Vagina (tissue), 2 donors: ENCODE measurements at regions not wholly inside any gene's neighbourhood (a gene's known extent, or its start where the extent isn't known, plus 50 kb on each side); places are given as distances from the start of the nearest gene placed in this dataset.

Source experiments
- DNase-seq, 2 donors: peaks; one replicate each; pipeline ENCODE4 v3.0.0-alpha.2; 2017; ENCODE audit errors: extremely low spot score in 2 of 2
- H3K27ac ChIP-seq: fragments of 200-600 bp; sonication (generic); one replicate; pipeline ENCODE4 v1.5.1; 2019
- H3K27me3 ChIP-seq: fragments of 200-600 bp; sonication (generic); one replicate; pipeline ENCODE4 v1.5.1; 2019
- H3K36me3 ChIP-seq, 2 donors: fragments of 200-600 bp; sonication (generic); one replicate each; pipeline ENCODE4 v1.5.1; 2017 to 2019
- H3K4me1 ChIP-seq: fragments of 200-600 bp; sonication (generic); one replicate; pipeline ENCODE4 v1.5.1; 2019
- H3K4me3 ChIP-seq, 2 donors: fragments of 200-600 bp; sonication (generic); 1 replicate in 1 of 2; 2 replicates in 1 of 2; pipeline ENCODE4 v1.5.1; 2016 to 2019
- H3K9me3 ChIP-seq: fragments of 200-600 bp; sonication (generic); one replicate; pipeline ENCODE4 v1.5.1; 2019
- POLR2A ChIP-seq, 2 donors: fragments of 450-650 bp; IDR thresholded peaks; one replicate each; pipeline ENCODE4 v1.6.1; 2017; ENCODE audit warnings: antibody characterized with exemption in 2 of 2, mild to moderate bottlenecking in 2 of 2, moderate library complexity in 2 of 2
- POLR2AphosphoS5 ChIP-seq, 2 donors: sonication (generic); formaldehyde crosslinking; IDR thresholded peaks; one replicate each; pipeline ENCODE4 v1.9.0; 2017; ENCODE audit warnings: antibody characterized with exemption in 2 of 2, mild to moderate bottlenecking in 2 of 2, low read depth in 1 of 2; ENCODE audit not compliant: insufficient read depth in 1 of 2
- intact Hi-C: fragments of 100-400 bp; cut with DNase I; formaldehyde crosslinking; loops from one replicate; pipeline ENCODE4 v1.15.1; 2023
- TF ChIP-seq, protein P1 (sequence below), 3 experiments: fragments of 450-650 bp in 2 of 3; fragments of 200-600 bp in 1 of 3; sonication (generic) in 1 of 3; IDR thresholded peaks; one replicate each; pipeline ENCODE4 v1.5.1; 2017 to 2019; ENCODE audit warnings: antibody characterized with exemption in 3 of 3, mild to moderate bottlenecking in 2 of 3, moderate library complexity in 2 of 3

- Histone ChIP-seq H3K4me3 (no peak overlapping the region), H3K36me3 (no peaks in the 10 kb centered on the region), H3K9me3 (no peaks in the 10 kb centered on the region), H3K27me3 (no peaks in the 10 kb centered on the region), H3K4me1 (no peaks in the 10 kb centered on the region), H3K27ac (no peak overlapping the region)
- no peak for TF ChIP-seq POLR2AphosphoS5 (IDR thresholded peaks at IDR 0.05; ENCODE audit: insufficient read depth in 1 of 2, low read depth in 1 of 2)
- no peak for TF ChIP-seq POLR2A (IDR thresholded peaks at IDR 0.05)
- TF ChIP-seq, protein P1, sequence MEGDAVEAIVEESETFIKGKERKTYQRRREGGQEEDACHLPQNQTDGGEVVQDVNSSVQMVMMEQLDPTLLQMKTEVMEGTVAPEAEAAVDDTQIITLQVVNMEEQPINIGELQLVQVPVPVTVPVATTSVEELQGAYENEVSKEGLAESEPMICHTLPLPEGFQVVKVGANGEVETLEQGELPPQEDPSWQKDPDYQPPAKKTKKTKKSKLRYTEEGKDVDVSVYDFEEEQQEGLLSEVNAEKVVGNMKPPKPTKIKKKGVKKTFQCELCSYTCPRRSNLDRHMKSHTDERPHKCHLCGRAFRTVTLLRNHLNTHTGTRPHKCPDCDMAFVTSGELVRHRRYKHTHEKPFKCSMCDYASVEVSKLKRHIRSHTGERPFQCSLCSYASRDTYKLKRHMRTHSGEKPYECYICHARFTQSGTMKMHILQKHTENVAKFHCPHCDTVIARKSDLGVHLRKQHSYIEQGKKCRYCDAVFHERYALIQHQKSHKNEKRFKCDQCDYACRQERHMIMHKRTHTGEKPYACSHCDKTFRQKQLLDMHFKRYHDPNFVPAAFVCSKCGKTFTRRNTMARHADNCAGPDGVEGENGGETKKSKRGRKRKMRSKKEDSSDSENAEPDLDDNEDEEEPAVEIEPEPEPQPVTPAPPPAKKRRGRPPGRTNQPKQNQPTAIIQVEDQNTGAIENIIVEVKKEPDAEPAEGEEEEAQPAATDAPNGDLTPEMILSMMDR (IDR thresholded peaks at IDR 0.05) = no peak
- no peak for DNase-seq
- intact Hi-C loops = no loop called here
Observed at GRCh38 chr2:217302856-217303255, 443.0 kb upstream of the TNP1 start.

GRCh38 chr2:217301142-217301925 lies 441.5 kb upstream of the TNP1 start:
- Histone ChIP-seq H3K27ac (no peak overlapping the region), H3K27me3 (no peaks in the 10 kb centered on the region), H3K4me1 (no peaks in the 10 kb centered on the region), H3K4me3 (no peak overlapping the region), H3K36me3 (no peaks in the 10 kb centered on the region), H3K9me3 (no peaks in the 10 kb centered on the region)
- intact Hi-C loops = no loop called here
- no peak for DNase-seq
- TF ChIP-seq POLR2AphosphoS5 (IDR thresholded peaks at IDR 0.05; ENCODE audit: insufficient read depth in 1 of 2, low read depth in 1 of 2) (no peak), POLR2A (IDR thresholded peaks at IDR 0.05) (no peak)
- TF ChIP-seq, protein P1 (IDR thresholded peaks at IDR 0.05) = no peak

DNA sequence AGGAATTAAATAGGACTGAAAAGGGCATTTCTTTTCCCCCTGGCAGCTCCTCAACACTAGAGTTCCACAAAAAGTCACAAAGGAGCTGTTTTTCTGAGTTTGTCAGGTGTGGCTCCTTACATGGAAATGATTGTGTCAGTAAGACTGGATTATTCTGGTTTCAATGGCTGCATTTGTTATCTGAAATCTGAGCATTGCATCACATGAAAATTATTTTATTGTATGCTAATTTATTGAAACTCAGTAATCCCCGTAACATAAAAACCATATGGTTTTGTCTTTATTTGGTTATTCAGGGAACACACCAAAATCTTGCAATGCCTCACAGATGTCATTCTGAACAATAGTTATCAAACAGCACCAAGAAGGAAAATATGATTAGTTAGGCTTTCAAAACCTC lies 439.7 kb upstream of the TNP1 start:
- intact Hi-C loops = no loop called here

GRCh38 chr2:217297096-217297495 lies 437.2 kb upstream of the TNP1 start:
- no peak overlapping the region for H3K4me3 ChIP-seq
- TF ChIP-seq POLR2AphosphoS5 (IDR thresholded peaks at IDR 0.05; ENCODE audit: insufficient read depth in 1 of 2, low read depth in 1 of 2) = no peak
- TF ChIP-seq POLR2A (IDR thresholded peaks at IDR 0.05) = no peak
- TF ChIP-seq, protein P1 (IDR thresholded peaks at IDR 0.05) = no peak

More for the DNA sequence above, 439.7 kb upstream of the TNP1 start:
- no peak overlapping the region for H3K27ac ChIP-seq
- H3K4me1 ChIP-seq = no peaks in the 10 kb centered on the region
- no peak for DNase-seq
- no peaks in the 10 kb centered on the region for H3K27me3 ChIP-seq
- no peak overlapping the region for H3K4me3 ChIP-seq
- H3K36me3 ChIP-seq = no peaks in the 10 kb centered on the region
- TF ChIP-seq POLR2AphosphoS5 (IDR thresholded peaks at IDR 0.05; ENCODE audit: insufficient read depth in 1 of 2, low read depth in 1 of 2) = no peak
- TF ChIP-seq POLR2A (IDR thresholded peaks at IDR 0.05) = no peak
- TF ChIP-seq, protein P1 (IDR thresholded peaks at IDR 0.05) = no peak
- no peaks in the 10 kb centered on the region for H3K9me3 ChIP-seq

DNA sequence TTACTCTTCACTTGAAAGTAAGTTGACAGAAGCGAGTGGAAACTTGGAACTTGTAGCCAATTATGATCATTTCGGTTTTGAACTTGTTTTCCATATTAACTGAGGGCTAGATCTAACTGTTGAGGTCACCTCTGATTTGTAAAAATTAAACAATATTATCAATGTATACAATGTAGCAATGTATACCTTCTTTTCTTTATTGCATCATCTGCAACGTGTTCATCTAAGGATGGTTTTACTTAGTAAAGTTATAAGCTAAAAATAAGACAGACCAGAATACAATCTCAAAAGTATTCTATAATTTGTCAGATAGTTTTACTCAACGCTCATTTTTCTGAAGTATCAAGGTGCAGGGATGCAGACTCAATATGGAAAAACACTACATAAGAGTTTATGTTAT lies 435.0 kb upstream of the TNP1 start:
- no peak for DNase-seq
- Histone ChIP-seq H3K9me3 (no peaks in the 10 kb centered on the region), H3K4me3 (no peak overlapping the region), H3K27ac (no peak overlapping the region), H3K36me3 (no peaks in the 10 kb centered on the region), H3K4me1 (peaks cover 6% of the 10 kb centered on the region), H3K27me3 (no peaks in the 10 kb centered on the region)
- TF ChIP-seq POLR2AphosphoS5 (IDR thresholded peaks at IDR 0.05; ENCODE audit: insufficient read depth in 1 of 2, low read depth in 1 of 2) (no peak), POLR2A (IDR thresholded peaks at IDR 0.05) (no peak)
- TF ChIP-seq, protein P1 (IDR thresholded peaks at IDR 0.05) = no peak
- intact Hi-C loops = no loop called here

More at GRCh38 chr2:217297096-217297495, 437.2 kb upstream of the TNP1 start:
- no peaks in the 10 kb centered on the region for H3K9me3 ChIP-seq
- no peak overlapping the region for H3K27ac ChIP-seq
- no peaks in the 10 kb centered on the region for H3K4me1 ChIP-seq
- intact Hi-C loops = no loop called here
- no peaks in the 10 kb centered on the region for H3K27me3 ChIP-seq
- DNase-seq = no peak
- no peaks in the 10 kb centered on the region for H3K36me3 ChIP-seq
